Neural progenitor cell (in vitro differentiated cells): ENCODE measurements at regions not wholly inside any gene's neighbourhood (a gene's known extent, or its start where the extent isn't known, plus 50 kb on each side); places are given as distances from the start of the nearest gene placed in this dataset.

Source experiments
- DNase-seq: peaks from one replicate; pipeline ENCODE4 v3.0.0-alpha.2; 2016; ENCODE audit warnings: low spot score
- H2AFZ ChIP-seq: fragments of 200-600 bp; sonication (generic); replicated peaks from 2 replicates; pipeline ENCODE4 v1.6.1; 2016; ENCODE audit warnings: antibody characterized with exemption
- H3F3A ChIP-seq: fragments of 200-600 bp; sonication (generic); 2 replicates; pipeline ENCODE4 v1.6.1; 2016; ENCODE audit warnings: antibody characterized with exemption, low read depth
- H3K27ac ChIP-seq: fragments of 200-600 bp; sonication (generic); 2 replicates; pipeline ENCODE4 v1.5.1; 2016; ENCODE audit warnings: mild to moderate bottlenecking
- H3K27me3 ChIP-seq: fragments of 200-600 bp; sonication (generic); 2 replicates; pipeline ENCODE4 v1.6.1; 2016; ENCODE audit warnings: mild to moderate bottlenecking, moderate library complexity
- H3K36me3 ChIP-seq: fragments of 200-600 bp; sonication (generic); 2 replicates; pipeline ENCODE4 v1.5.1; 2016
- H3K4me1 ChIP-seq: fragments of 200-600 bp; sonication (generic); 2 replicates; pipeline ENCODE4 v1.6.1; 2016; ENCODE audit warnings: mixed run types
- H3K4me2 ChIP-seq: fragments of 200-600 bp; sonication (generic); 2 replicates; pipeline ENCODE4 v1.6.1; 2016
- H3K4me3 ChIP-seq: fragments of 200-600 bp; sonication (generic); 2 replicates; pipeline ENCODE4 v1.5.1; 2016
- H3K79me2 ChIP-seq: fragments of 200-600 bp; sonication (generic); 2 replicates; pipeline ENCODE4 v1.6.1; 2016; ENCODE audit warnings: low read depth
- H3K9ac ChIP-seq: fragments of 200-600 bp; sonication (generic); 2 replicates; pipeline ENCODE4 v1.6.1; 2016
- H3K9me3 ChIP-seq: fragments of 200-600 bp; sonication (generic); 2 replicates; pipeline ENCODE4 v1.5.1; 2016; ENCODE audit warnings: low read depth
- H4K20me1 ChIP-seq: fragments of 200-600 bp; sonication (generic); 2 replicates; pipeline ENCODE4 v1.6.1; 2016; ENCODE audit warnings: low read depth
- H3K27ac Mint-ChIP-seq: 3 replicates; pipeline ENCODE4 v1.8.0; 2021; ENCODE audit warnings: mixed read lengths
- H3K27me3 Mint-ChIP-seq: 2 replicates; pipeline ENCODE4 v1.8.0; 2022; ENCODE audit warnings: low read depth, mild to moderate bottlenecking, inconsistent platforms, moderate library complexity, mixed read lengths; ENCODE audit not compliant: insufficient read depth
- H3K36me3 Mint-ChIP-seq: 3 replicates; pipeline ENCODE4 v1.8.0; 2021; ENCODE audit warnings: mixed read lengths
- H3K4me1 Mint-ChIP-seq: 3 replicates; pipeline ENCODE4 v1.8.0; 2021; ENCODE audit warnings: mixed read lengths
- H3K4me3 Mint-ChIP-seq: 3 replicates; pipeline ENCODE4 v1.8.0; 2021; ENCODE audit warnings: mild to moderate bottlenecking, moderate library complexity, mixed read lengths
- H3K9me3 Mint-ChIP-seq: 3 replicates; pipeline ENCODE4 v1.8.0; 2020; ENCODE audit warnings: mixed read lengths
- EZH2 ChIP-seq: fragments of 200-600 bp; sonication (generic); IDR thresholded peaks from 2 replicates; pipeline ENCODE4 v1.6.1; 2017; ENCODE audit warnings: antibody characterized with exemption, mild to moderate bottlenecking, moderate library complexity
- EZH2phosphoT487 ChIP-seq: fragments of 200-600 bp; sonication (generic); IDR thresholded peaks from 2 replicates; pipeline ENCODE4 v1.6.1; 2017; ENCODE audit warnings: antibody characterized with exemption
- TF ChIP-seq, protein P1 (sequence below): fragments of 200-600 bp; sonication (generic); IDR thresholded peaks from 2 replicates; pipeline ENCODE4 v1.5.1; 2017; ENCODE audit warnings: antibody characterized with exemption, mild to moderate bottlenecking

DNA sequence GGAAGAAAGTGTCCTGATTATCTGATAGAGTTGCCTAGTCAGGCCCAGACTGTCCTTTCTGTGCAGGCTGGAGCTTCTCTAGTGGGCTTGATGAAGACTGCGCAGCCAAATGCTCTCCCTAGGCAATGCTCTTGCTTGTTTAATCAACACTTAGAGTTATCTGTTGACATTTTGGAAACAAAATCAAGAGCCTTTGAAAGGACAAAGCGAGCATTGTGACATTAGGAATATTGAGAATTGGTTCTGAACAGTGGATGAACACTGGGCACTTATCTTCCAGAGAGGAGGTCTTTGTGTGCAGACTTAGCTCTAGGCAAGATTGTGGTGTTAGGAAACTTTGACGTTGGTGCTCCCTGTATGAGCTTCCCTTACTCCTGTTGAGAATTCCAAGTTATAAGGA is 94.5 kb downstream of the DNTTIP2 start:
- Histone ChIP-seq H3K27ac (no peak overlapping the region), H3K36me3 (no peaks in the 10 kb centered on the region), H3K27me3 (no peaks in the 10 kb centered on the region), H3K4me2 (no peak overlapping the region), H3K4me1 (no peaks in the 10 kb centered on the region), H3K79me2 (no peaks in the 10 kb centered on the region), H3F3A (no peaks in the 10 kb centered on the region), H3K9ac (no peak overlapping the region), H2AFZ (no peak overlapping the region), H3K9me3 (peaks cover 5% of the 10 kb centered on the region), H4K20me1 (no peaks in the 10 kb centered on the region), H3K4me3 (no peak overlapping the region)
- peaks cover 10% of the 10 kb centered on the region for H3K9me3 Mint-ChIP-seq
- peaks cover 5% of the 10 kb centered on the region for H3K27me3 Mint-ChIP-seq
- no peak overlapping the region for H3K4me3 Mint-ChIP-seq
- no peak for DNase-seq
- no peaks in the 10 kb centered on the region for H3K36me3 Mint-ChIP-seq
- TF ChIP-seq EZH2 (no peak), EZH2phosphoT487 (no peak)
- TF ChIP-seq, protein P1, sequence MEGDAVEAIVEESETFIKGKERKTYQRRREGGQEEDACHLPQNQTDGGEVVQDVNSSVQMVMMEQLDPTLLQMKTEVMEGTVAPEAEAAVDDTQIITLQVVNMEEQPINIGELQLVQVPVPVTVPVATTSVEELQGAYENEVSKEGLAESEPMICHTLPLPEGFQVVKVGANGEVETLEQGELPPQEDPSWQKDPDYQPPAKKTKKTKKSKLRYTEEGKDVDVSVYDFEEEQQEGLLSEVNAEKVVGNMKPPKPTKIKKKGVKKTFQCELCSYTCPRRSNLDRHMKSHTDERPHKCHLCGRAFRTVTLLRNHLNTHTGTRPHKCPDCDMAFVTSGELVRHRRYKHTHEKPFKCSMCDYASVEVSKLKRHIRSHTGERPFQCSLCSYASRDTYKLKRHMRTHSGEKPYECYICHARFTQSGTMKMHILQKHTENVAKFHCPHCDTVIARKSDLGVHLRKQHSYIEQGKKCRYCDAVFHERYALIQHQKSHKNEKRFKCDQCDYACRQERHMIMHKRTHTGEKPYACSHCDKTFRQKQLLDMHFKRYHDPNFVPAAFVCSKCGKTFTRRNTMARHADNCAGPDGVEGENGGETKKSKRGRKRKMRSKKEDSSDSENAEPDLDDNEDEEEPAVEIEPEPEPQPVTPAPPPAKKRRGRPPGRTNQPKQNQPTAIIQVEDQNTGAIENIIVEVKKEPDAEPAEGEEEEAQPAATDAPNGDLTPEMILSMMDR, result no peak
- no peak overlapping the region for H3K27ac Mint-ChIP-seq
- no peaks in the 10 kb centered on the region for H3K4me1 Mint-ChIP-seq

DNA sequence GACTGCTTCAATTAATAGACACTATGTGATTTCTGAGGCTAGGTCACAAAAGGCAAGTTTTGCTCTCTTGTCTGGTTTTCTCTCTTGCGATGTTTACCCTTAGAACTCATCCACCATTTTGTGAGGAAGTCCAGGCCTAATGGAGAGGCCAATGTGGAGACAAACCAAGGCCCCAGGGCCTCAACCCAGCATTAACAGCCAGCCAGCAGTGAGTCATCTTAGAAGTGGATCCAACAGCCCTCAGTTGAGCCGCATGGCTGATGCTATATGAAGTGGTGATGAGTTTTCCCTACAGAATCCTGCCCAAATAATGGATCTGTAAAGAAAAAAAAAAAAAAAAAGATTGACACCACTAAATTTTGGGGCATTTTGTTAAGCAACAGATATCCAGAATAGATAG is 95.1 kb downstream of the DNTTIP2 start:
- Histone ChIP-seq H4K20me1 (no peaks in the 10 kb centered on the region), H3K4me2 (no peak overlapping the region), H3K27me3 (no peaks in the 10 kb centered on the region), H3K27ac (no peak overlapping the region), H3K4me1 (no peaks in the 10 kb centered on the region), H3F3A (no peaks in the 10 kb centered on the region), H3K9ac (no peak overlapping the region), H3K4me3 (no peak overlapping the region), H2AFZ (no peak overlapping the region), H3K9me3 (peaks cover 5% of the 10 kb centered on the region), H3K79me2 (no peaks in the 10 kb centered on the region), H3K36me3 (no peaks in the 10 kb centered on the region)
- Mint-ChIP-seq H3K4me3 (no peak overlapping the region), H3K4me1 (no peaks in the 10 kb centered on the region), H3K9me3 (peaks cover 9% of the 10 kb centered on the region), H3K27me3 (peaks cover 5% of the 10 kb centered on the region), H3K27ac (no peak overlapping the region), H3K36me3 (no peaks in the 10 kb centered on the region)
- TF ChIP-seq EZH2phosphoT487, result no peak
- TF ChIP-seq EZH2, result no peak
- TF ChIP-seq, protein P1, result no peak
- no peak for DNase-seq

DNA sequence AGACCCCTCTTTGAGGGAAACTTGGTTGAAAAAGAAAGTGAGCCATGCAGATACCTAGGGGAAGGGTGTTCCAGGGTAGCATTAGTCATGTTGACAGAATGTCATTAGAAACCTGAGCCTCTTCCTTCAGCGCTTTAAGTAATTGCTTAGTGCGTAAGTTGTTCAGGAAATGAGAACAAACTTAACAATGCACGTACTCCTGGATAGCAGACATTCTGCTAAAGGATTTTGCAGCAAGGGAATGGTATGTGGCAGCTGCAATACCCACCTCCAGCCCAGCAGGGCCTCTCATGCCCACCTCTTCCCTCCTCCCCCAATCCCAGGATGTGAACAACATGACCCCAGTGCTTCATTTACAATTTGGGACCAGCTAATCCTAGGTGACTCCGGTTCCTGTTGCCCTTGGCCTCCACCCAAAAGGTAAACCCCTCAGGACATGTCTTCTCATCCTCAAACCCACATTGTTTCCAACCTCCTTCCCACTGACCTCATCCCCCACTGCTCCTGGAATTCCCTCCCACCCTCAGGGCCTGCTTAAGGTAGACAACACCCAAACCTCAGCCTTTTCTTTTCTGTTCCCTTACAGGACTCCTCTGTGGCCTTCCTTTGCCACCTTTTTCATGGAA is 98.0 kb upstream of the BCAR3 start:
- Histone ChIP-seq H3K4me1 (peaks cover 4% of the 10 kb centered on the region), H3F3A (no peaks in the 10 kb centered on the region), H4K20me1 (no peaks in the 10 kb centered on the region), H3K79me2 (no peaks in the 10 kb centered on the region), H3K36me3 (no peaks in the 10 kb centered on the region), H3K4me2 (no peak overlapping the region), H3K27ac (no peak overlapping the region), H2AFZ (no peak overlapping the region), H3K4me3 (no peak overlapping the region), H3K9me3 (no peaks in the 10 kb centered on the region), H3K9ac (no peak overlapping the region), H3K27me3 (no peaks in the 10 kb centered on the region)
- Mint-ChIP-seq H3K36me3 (no peaks in the 10 kb centered on the region), H3K27me3 (peaks cover 5% of the 10 kb centered on the region), H3K4me3 (no peak overlapping the region), H3K27ac (no peak overlapping the region), H3K9me3 (no peaks in the 10 kb centered on the region), H3K4me1 (peaks cover 13% of the 10 kb centered on the region)
- no peak for DNase-seq
- TF ChIP-seq, protein P1, result no peak
